ENCODE measurements at regions not wholly inside any gene's neighbourhood (a gene's known extent, or its start where the extent isn't known, plus 50 kb on each side); places are given as distances from the start of the nearest gene placed in this dataset.

GRCh38 chr5:103908336-103909080 is 345.9 kb upstream of the NUDT12 start:
- H3K36me3 ChIP-seq = no peaks in the 10 kb centered on the region
- no peak overlapping the region for H3K4me3 ChIP-seq
- 74 to 84% methylated on average over 9 of the region's 9 CpGs for WGBS, 2 donors
- DNase-seq = no peak
- intact Hi-C loops (cut with DNase I) = no loop called here
- TF ChIP-seq POLR2AphosphoS5 (IDR thresholded peaks at IDR 0.05) (no peak), CTCF (IDR thresholded peaks at IDR 0.05) (no peak), EP300 (IDR thresholded peaks at IDR 0.05) (no peak), POLR2A (IDR thresholded peaks at IDR 0.05) (no peak)
- H3K27ac ChIP-seq = no peak overlapping the region
- no peaks in the 10 kb centered on the region for H3K4me1 ChIP-seq
- no peaks in the 10 kb centered on the region for H3K9me3 ChIP-seq
- H3K27me3 ChIP-seq = no peaks in the 10 kb centered on the region

- no peak for TF ChIP-seq EP300 (IDR thresholded peaks at IDR 0.05)
- no peak for TF ChIP-seq POLR2AphosphoS5 (IDR thresholded peaks at IDR 0.05)
- no peak for TF ChIP-seq CTCF (IDR thresholded peaks at IDR 0.05)
- TF ChIP-seq POLR2A (IDR thresholded peaks at IDR 0.05) = no peak
- intact Hi-C loops (cut with DNase I) = no loop called here
- Histone ChIP-seq H3K27me3 (no peaks in the 10 kb centered on the region), H3K4me3 (no peak overlapping the region), H3K9me3 (no peaks in the 10 kb centered on the region), H3K36me3 (no peaks in the 10 kb centered on the region), H3K4me1 (no peaks in the 10 kb centered on the region), H3K27ac (no peak overlapping the region)
- WGBS, 2 donors = 44 to 60% methylated on average over 1 of the region's 1 CpG
- DNase-seq = no peak
These were observed 344.4 kb upstream of the NUDT12 start for GRCh38 chr5:103907001-103907400.

- 88% methylated on average over 1 of the region's 1 CpG for WGBS, 2 donors
These were observed 342.1 kb upstream of the NUDT12 start for GRCh38 chr5:103904651-103905050.

GRCh38 chr5:103902893-103903292 is 340.3 kb upstream of the NUDT12 start:
- TF ChIP-seq POLR2AphosphoS5 (IDR thresholded peaks at IDR 0.05) = no peak
- TF ChIP-seq POLR2A (IDR thresholded peaks at IDR 0.05) = no peak
- no peak for TF ChIP-seq CTCF (IDR thresholded peaks at IDR 0.05)
- TF ChIP-seq EP300 (IDR thresholded peaks at IDR 0.05) = no peak
- intact Hi-C loops (cut with DNase I) = no loop called here

More at GRCh38 chr5:103904651-103905050, 342.1 kb upstream of the NUDT12 start:
- H3K27ac ChIP-seq = no peak overlapping the region
- TF ChIP-seq POLR2A (IDR thresholded peaks at IDR 0.05) (no peak), CTCF (IDR thresholded peaks at IDR 0.05) (no peak), POLR2AphosphoS5 (IDR thresholded peaks at IDR 0.05) (no peak), EP300 (IDR thresholded peaks at IDR 0.05) (no peak)
- H3K4me1 ChIP-seq = no peaks in the 10 kb centered on the region
- no peak overlapping the region for H3K4me3 ChIP-seq
- no peak for DNase-seq
- no peaks in the 10 kb centered on the region for H3K36me3 ChIP-seq
- H3K9me3 ChIP-seq = no peaks in the 10 kb centered on the region
- no peaks in the 10 kb centered on the region for H3K27me3 ChIP-seq
- intact Hi-C loops (cut with DNase I) = no loop called here

GRCh38 chr5:103901885-103902284 is 339.3 kb upstream of the NUDT12 start:
- Histone ChIP-seq H3K9me3 (no peaks in the 10 kb centered on the region), H3K27me3 (no peaks in the 10 kb centered on the region), H3K36me3 (no peaks in the 10 kb centered on the region), H3K27ac (no peak overlapping the region), H3K4me3 (no peak overlapping the region), H3K4me1 (no peaks in the 10 kb centered on the region)
- DNase-seq = no peak
- intact Hi-C loops (cut with DNase I) = no loop called here
- 88 to 96% methylated on average over 1 of the region's 1 CpG for WGBS, 2 donors
- TF ChIP-seq EP300 (IDR thresholded peaks at IDR 0.05) = no peak
- TF ChIP-seq POLR2A (IDR thresholded peaks at IDR 0.05) = no peak
- no peak for TF ChIP-seq CTCF (IDR thresholded peaks at IDR 0.05)
- no peak for TF ChIP-seq POLR2AphosphoS5 (IDR thresholded peaks at IDR 0.05)

More at GRCh38 chr5:103902893-103903292, 340.3 kb upstream of the NUDT12 start:
- Histone ChIP-seq H3K27ac (no peak overlapping the region), H3K9me3 (no peaks in the 10 kb centered on the region), H3K4me1 (no peaks in the 10 kb centered on the region), H3K4me3 (no peak overlapping the region), H3K36me3 (no peaks in the 10 kb centered on the region), H3K27me3 (no peaks in the 10 kb centered on the region)
- no peak for DNase-seq
- WGBS, 2 donors = 76 to 83% methylated on average over 3 of the region's 3 CpGs

Data from sigmoid colon (tissue), 6 donors.